ENCODE measurements at regions not wholly inside any gene's neighbourhood (a gene's known extent, or its start where the extent isn't known, plus 50 kb on each side); places are given as distances from the start of the nearest gene placed in this dataset.

DNA sequence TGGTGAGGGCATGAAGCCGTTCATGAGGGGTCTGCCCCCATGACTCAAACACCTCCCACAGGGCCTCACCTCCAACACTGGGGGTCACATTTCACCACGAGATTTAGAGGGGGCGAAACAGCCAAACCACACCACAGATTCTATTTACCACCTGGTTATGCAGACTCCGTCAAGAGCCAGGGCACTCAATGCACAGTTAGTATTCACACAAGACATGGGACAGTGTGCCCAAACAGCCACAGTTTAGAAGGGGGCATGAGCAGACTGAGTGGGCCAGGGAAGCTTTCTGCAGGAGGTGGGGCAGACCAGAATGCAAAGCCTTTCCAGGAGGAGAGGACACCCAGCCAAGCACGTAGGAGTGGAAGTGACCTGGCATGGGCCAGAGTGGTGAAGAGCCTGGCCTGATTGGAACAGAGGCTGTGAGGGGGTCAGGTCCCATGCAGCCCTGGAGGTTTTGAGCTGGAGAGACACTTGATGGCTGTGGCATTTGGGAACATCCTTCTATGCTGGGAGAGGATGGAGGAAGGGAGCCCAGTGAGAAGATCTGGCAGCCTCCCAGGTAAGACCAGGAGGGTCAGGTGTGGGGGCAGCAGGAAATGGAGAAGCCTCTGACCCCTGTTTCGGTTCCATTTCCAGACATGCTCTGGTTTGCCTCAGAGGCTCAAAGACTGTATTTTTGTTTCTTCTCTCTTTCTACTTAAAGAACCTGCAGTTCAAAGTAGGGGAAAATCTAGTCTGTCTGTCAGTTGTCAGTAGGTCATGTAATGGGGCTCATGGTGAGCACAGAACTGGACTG, 199.1 kb upstream of the NCAM1 start:
- H3K4ac ChIP-seq (ENCODE audit: low read depth, low read length), result no peak overlapping the region
- no peak overlapping the region for H3K27ac ChIP-seq (ENCODE audit: insufficient read depth, low read length)
- ChIA-PET CTCF (no interaction called here), POLR2A (ENCODE audit: unreplicated experiment) (no interaction called here)
- no peak overlapping the region for H2BK15ac ChIP-seq (ENCODE audit: low read depth, low read length)
- no TSS peak for BruUV-seq (replicated peaks)
- no peak overlapping the region for H4K8ac ChIP-seq (ENCODE audit: low read depth in 2 of 2, low read length in 2 of 2)
- H3K36me3 ChIP-seq (ENCODE audit: control insufficient read depth, insufficient read depth, low read length), result no peaks in the 10 kb centered on the region
- H3K9me3 ChIP-seq (ENCODE audit: control insufficient read depth, insufficient read depth, low read length), result no peaks in the 10 kb centered on the region; the same call in 1 of the 2 replicates
- H2AK9ac ChIP-seq (replicated peaks; ENCODE audit: low read depth, low read length, poor library complexity), result no peak overlapping the region
- H3K56ac ChIP-seq (ENCODE audit: extremely low read depth, insufficient read depth, low read length), result no peak overlapping the region
- intact Hi-C loops (cut with micrococcal nuclease) (no loop called here), dilution Hi-C loops (cut with HindIII; ENCODE audit: low sequenced_read_pairs, unreplicated experiment) (no loop called here), in situ Hi-C loops (cut with MboI; ENCODE audit: low sequenced_read_pairs) (no loop called here)
- H3K18ac ChIP-seq (ENCODE audit: low read depth, low read length), result no peak overlapping the region
- no peak overlapping the region for H3K14ac ChIP-seq (replicated peaks; ENCODE audit: low read depth, low read length)
- no peak overlapping the region for H2BK5ac ChIP-seq (ENCODE audit: low read depth, low read length, poor library complexity, severe bottlenecking)
- TF ChIP-seq POLR2A (IDR thresholded peaks at IDR 0.05; ENCODE audit: low read depth, low read length), result no peak
- TF ChIP-seq, protein P1, sequence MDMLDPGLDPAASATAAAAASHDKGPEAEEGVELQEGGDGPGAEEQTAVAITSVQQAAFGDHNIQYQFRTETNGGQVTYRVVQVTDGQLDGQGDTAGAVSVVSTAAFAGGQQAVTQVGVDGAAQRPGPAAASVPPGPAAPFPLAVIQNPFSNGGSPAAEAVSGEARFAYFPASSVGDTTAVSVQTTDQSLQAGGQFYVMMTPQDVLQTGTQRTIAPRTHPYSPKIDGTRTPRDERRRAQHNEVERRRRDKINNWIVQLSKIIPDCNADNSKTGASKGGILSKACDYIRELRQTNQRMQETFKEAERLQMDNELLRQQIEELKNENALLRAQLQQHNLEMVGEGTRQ (IDR thresholded peaks at IDR 0.05; ENCODE audit: low read depth, low read length), result no peak
- H2AFZ ChIP-seq (replicated peaks; ENCODE audit: low read length, poor library complexity), result no peak overlapping the region
- no peak overlapping the region for H3K23ac ChIP-seq (ENCODE audit: low read depth, low read length)
- no peaks in the 10 kb centered on the region for H3K4me1 ChIP-seq (ENCODE audit: control insufficient read depth, insufficient read depth, low read length)
- no peak overlapping the region for H2BK20ac ChIP-seq (ENCODE audit: low read depth, low read length)
- no peak overlapping the region for H3K4me3 ChIP-seq (ENCODE audit: insufficient read depth, low read depth, low read length)
- no peaks in the 10 kb centered on the region for H3K27me3 ChIP-seq (ENCODE audit: control insufficient read depth, insufficient read depth, low read length)
- DNase-seq, result no peak
- WGBS, 2 experiments (ENCODE audit: extremely low coverage in 2 of 2, insufficient read length in 1 of 2), result no CpG with 5 or more reads among the region's 6 CpGs
- H3K9ac ChIP-seq (ENCODE audit: low read depth, low read length), result no peak overlapping the region
- no peak overlapping the region for H4K5ac ChIP-seq (ENCODE audit: low read depth, low read length)
- no peak overlapping the region for H4K91ac ChIP-seq (ENCODE audit: insufficient read depth, low read depth, low read length)
- ATAC-seq (ENCODE audit: low read depth), result no peak
- no peaks in the 10 kb centered on the region for H3K9me1 ChIP-seq (ENCODE audit: insufficient read depth, low read length)
- no peaks in the 10 kb centered on the region for H4K20me1 ChIP-seq (ENCODE audit: insufficient read depth, low read length)
- no peak overlapping the region for H3K4me2 ChIP-seq (ENCODE audit: low read depth, low read length)
- no peaks in the 10 kb centered on the region for H3K79me1 ChIP-seq (ENCODE audit: low read depth in 1 of 2, low read length in 2 of 2)
- H2BK120ac ChIP-seq (ENCODE audit: low read depth, low read length), result no peak overlapping the region
- H2AK5ac ChIP-seq (ENCODE audit: low read depth, low read length), result no peak overlapping the region
